CD4-positive, alpha-beta T cell treated with Interleukin-6 for 4 hours (primary cell): ENCODE measurements at regions not wholly inside any gene's neighbourhood (a gene's known extent, or its start where the extent isn't known, plus 50 kb on each side); places are given as distances from the start of the nearest gene placed in this dataset.
"Not testable (repeated sequence)": the region's sequence is repeated elsewhere in the genome, so short reads cannot be mapped to it uniquely, and the experiment has no call there.

Source experiments
- DNase-seq: peaks from one replicate; pipeline ENCODE4 v3.0.0-alpha.2; 2020; ENCODE audit warnings: mixed read lengths

GRCh38 chr3:159047361-159047760 lies 245.5 kb downstream of the MFSD1 start:
- no peak for DNase-seq

DNA sequence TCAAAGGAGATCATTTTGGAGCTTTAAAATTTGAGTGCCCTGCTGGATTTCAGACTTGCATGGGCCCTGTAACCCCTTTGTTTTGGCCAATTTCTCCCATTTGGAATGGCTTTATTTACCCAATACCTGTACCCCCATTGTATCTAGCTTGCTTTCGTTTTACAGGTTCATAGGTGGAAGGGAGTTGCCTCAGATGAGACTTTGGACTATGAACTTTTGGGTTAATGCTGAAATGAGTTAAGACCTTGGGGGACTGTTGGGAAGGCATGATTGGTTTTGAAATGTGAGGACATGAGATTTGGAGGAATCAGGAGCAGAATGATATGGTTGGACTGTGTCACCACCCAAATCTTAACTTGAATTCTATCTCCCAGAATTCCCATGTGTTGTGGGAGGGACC lies 250.6 kb downstream of the MFSD1 start:
- not testable (repeated sequence) for DNase-seq

GRCh38 chr3:159057621-159058020 lies 255.8 kb downstream of the MFSD1 start:
- DNase-seq, result no peak

DNA sequence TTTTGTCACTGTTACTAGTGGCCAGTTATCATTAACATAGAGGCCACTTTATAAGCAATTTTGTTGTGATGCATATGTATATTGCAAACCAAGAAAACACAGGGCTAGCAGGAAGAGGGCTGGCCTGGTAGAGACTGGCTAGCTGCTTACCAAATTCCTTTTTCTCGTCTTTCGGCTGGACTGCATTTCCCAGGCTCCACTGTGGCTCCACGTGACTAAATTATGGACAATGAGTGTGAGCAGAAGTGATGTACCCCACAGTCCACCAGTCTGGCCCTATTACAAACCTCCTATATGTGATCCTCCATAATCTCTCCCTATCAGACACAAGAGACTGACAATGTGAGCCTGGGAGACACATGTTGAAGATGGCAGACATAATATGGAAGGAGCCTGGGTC lies 257.0 kb downstream of the MFSD1 start:
- no peak for DNase-seq

DNA sequence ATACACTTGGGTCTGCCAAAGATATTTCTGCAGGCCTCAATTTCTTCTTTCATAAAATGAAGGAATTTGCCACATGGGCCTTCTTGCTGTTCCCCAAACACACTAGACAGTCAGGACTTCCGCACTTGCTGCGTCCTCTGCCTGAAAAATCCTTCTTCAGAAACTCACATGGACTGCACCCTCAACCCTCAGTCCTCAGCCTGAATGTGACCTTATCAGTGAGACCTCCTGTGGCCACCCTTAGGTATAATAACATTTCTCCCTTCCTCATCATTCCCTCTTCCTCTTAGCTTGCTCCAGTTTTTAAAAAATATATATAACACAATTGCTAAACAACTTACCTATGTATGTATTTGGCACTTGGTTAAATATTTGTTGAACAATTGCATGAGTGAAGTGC lies 257.5 kb downstream of the MFSD1 start:
- DNase-seq, result no peak

DNA sequence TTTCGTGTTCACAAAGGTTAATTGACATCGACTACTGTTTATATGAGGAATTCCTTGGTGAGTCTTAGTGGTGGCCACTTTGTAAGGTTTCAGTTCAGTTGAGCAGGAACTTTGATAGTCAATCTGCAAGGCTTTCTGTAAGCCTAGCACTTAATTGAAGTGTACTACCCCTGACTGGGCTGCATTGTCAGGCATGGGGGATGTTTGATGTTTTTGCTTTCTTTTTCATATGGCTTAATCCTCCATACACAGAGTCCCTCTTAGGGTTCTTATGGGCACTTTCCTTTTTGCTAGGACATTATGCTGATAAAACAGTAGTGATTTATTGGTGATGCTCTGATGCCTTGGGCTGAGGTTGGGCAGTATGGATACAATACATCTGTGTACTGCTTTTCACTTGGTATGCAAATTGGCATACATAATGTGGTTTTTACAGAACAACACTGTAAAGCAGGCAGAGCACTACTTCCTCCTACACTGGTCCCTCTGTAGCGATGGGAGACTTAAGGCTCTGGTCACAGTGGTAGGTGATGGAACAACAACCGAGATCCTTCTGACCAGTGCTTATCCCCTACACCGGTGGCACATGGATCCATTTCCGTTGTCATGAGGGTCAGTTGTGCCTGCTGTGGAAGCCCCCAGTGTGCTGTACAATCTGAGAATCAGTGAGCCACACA lies 261.0 kb downstream of the MFSD1 start:
- no peak for DNase-seq

DNA sequence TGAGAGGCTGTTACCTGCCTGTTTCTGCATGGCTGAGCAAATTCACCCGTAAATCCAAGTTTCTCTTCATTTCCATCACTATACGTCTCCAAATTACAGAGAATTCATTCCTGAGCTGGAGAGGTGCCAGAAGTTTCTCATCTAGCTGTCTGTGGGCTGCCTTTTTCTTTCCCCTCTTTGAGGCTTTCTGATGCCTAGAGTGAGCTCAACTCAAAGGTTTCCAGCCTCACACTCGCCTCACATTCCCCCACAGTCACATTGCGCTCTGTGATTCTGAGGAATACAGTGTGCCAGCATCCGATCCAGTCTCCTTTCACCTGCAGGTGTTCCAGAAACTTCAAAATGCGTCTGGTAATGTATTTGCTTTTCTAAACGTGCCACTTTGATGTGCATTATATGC lies 267.2 kb downstream of the MFSD1 start, which contains the start of gene IQCJ:
IQCJ (plus strand) TSS at position 229 of the 400 bp plus-strand sequence.
- no peak for DNase-seq

DNA sequence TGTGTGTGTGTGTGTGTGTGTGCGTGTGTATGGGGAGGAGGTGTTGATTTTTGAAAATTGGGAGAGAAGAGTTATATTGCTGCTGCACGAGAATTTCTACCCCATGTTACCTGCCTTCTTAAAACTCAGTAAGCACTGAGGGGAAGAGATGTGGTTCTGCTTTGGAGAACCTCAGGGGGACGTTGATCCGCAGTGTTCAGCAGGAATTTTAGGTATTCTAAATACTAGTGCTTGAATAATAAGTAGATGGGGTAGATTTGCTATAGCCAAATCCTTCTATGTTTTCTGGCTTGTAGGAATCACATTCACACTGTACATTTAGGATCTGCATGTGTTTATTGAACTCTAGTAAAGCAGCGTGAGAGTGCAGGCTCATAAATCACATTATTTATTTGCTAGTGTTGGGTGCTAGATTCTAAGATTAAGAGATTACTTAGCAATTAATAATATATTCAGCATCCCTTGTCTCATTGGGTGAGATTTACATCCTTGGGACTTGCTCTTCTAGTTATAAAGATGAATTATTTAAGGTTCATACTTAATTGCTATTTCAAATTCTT lies 268.1 kb downstream of the MFSD1 start:
- no peak for DNase-seq

- DNase-seq, result no peak
These were observed 273.2 kb downstream of the MFSD1 start for GRCh38 chr3:159074756-159075701.

GRCh38 chr3:159077860-159078259 lies 276.0 kb downstream of the MFSD1 start:
- no peak for DNase-seq

DNA sequence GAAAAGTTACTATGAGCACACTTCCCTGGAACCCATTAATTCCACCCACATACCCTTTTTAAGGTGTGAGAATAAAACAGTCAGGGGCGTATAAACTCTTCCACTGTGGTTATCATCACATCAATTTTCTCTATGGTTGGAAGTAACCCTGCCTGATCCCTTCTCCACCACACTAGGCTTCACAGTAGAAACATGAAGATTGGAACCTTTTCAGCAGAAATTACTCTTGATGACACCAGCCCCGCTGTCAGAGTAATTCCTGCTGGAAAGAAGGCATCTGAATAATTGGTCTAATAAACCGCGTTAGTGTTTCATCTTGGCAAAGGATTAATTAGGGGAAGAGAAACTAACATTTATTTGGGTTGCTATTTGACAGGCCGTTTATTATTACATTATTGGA lies 278.4 kb downstream of the MFSD1 start:
- no peak for DNase-seq

DNA sequence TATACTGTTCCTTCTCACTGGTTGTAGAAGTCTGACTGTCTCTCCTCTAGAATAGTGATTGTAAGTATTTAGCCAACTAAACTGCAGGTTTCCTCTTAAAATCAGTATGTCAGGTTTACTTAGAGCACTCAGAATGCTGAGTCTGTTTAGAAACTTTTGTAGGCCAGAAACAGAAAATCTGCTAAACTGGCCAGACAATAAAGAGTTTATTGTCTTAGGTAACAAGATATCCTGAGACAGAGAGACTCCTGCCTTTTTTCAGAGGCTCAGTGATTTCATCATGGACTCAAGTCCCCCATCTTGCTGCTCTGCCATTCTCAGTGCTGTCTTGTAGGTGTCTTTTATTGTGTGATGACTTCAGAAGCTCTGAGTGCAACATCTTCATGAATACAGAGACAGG lies 279.0 kb downstream of the MFSD1 start:
- no peak for DNase-seq

GRCh38 chr3:159082519-159082918 lies 280.7 kb downstream of the MFSD1 start:
- DNase-seq, result no peak

GRCh38 chr3:159091936-159092335 lies 290.1 kb downstream of the MFSD1 start:
- DNase-seq, result no peak

DNA sequence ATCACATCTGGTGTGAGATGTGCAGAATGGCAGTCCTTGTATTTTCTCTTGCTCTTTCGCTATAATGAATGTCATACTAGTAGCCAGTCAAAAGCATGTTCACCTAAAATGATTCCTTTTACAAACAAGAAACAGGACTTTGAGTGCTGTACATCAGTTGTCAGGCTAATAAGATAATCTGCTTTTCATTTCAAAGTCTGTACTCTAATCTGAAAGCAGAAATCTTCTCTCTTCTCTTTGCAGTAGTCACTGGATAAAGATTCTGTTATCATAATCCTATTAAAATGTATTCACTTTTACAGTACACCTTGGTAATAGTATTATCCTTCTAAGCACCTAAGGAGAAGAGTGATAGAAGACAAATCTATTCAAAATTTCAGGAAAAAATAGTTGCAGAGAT lies 300.1 kb downstream of the MFSD1 start:
- DNase-seq, result no peak

- no peak for DNase-seq
These were observed 310.9 kb downstream of the MFSD1 start for GRCh38 chr3:159112724-159113123.

DNA sequence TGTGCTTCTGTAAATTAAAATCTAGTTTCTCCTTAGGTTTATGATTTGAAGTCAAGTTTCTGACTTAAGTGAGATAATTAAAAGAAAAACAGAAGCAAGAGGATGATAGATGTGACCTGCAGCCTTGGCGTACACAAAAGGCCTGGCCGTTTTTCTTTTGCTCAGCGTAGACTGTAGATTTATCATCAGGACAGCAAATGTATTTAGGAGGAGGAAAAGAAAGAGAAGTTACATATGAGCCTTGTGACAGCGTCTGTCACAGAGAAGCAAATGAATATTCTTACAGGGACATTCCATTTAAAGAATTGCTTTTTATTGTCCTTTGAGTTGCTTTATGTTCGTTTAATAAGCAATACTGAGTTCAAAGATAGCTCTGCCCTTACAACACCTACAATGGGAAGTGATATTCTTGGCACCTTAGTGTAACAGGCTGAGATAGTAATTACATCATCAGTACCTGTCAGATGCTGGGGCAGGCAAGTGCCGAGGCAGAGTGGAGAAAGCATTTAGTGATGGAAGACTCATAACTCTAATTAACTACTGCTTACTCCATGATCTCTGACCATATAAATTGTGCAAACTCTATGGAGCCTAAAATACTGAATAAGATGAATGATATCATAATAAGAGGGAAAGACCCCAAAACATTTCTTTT lies 311.5 kb downstream of the MFSD1 start:
- DNase-seq, result no peak

- DNase-seq, result no peak
These were observed 312.7 kb downstream of the MFSD1 start for GRCh38 chr3:159114582-159114981.

GRCh38 chr3:159123877-159124276 lies 322.0 kb downstream of the MFSD1 start:
- DNase-seq, result no peak

DNA sequence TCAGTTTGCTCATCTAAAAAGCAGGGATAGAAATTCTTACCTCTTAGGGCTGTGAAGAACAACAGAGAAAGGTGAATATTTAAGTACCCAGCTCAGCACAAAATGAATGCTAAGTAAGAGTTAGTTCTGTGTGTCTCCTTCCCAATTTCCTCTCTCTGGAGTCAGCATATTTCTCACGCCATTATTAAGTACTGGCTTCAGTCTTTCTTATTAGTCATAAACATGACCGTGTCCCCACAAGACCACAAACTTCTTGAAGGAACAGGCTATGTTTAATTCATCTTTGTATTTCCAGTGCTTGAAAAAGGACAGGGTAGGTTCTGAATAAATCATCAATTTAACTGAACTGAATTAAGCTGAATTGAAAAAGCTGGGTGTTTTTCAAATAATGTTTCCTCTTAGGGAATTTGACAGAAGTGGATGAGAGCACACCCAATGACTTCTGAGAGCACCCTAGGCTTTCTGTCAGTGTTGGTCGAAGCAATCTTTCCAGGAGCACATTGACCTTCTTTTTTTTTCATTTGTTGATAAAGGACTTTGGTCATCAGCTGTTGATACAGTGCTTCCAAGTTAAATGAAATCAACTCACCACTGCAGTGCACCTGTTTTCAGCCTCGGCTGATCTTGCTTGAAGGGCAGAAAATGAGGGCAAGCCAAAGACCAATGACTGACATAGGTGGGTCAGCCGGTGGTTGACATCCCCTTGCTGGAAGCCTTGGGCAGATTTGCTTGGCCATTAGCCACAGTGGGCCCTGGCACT lies 324.6 kb downstream of the MFSD1 start:
- no peak for DNase-seq

- DNase-seq, result no peak
These were observed 325.2 kb downstream of the MFSD1 start for GRCh38 chr3:159127021-159127392.

DNA sequence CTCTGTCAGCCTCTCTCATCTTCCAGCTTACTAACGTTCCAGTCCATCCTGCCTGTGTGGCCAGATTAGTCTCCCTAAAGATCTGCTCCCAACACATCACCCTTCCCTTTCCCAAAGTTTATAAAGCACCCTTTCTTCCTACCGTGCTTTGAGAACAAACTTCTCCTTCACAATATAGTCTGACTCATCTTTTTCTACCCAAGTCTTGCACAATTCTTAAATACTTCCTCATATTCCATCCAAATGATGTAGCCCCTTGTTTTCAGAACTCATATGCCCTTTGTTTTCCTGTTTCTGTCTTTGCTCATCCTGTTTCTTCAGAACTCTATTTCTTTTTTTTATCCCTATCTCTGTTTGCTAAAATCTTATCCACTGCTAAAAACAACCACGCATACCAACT lies 326.8 kb downstream of the MFSD1 start:
- DNase-seq, result no peak

DNA sequence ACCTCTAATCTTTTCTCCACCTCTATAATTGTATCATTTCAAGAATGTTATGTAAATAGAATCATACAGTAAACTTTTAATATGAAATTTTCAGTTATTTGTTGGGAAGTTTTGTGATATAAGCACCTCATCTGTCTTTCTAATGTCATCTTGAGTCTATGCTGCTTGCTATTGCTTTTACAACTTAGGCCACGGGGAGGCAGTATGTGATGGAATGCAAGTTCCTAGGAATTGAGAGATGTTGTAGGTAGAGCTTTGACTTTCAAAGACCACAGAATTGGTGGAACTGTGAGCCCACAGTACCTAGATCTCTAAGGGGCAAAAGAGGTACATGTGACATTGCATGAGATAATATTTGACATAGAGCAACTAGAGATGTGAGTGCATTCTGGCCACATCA lies 328.3 kb downstream of the MFSD1 start:
- no peak for DNase-seq
